Prostate gland (tissue), 2 donors: ENCODE measurements at regions not wholly inside any gene's neighbourhood (a gene's known extent, or its start where the extent isn't known, plus 50 kb on each side); places are given as distances from the start of the nearest gene placed in this dataset.

ENCODE experiments used
- CTCF ChIP-seq, 4 experiments: fragments of 200-600 bp in 2 of 4; fragments of 450-650 bp in 2 of 4; sonication (generic) in 2 of 4; IDR thresholded peaks; 1 replicate in 3 of 4; 2 replicates in 1 of 4; pipeline ENCODE4 v1.5.1; 2016 to 2019; ENCODE audit warnings: antibody characterized with exemption in 4 of 4, mild to moderate bottlenecking in 2 of 4, moderate library complexity in 2 of 4
- POLR2A ChIP-seq: fragments of 450-650 bp; IDR thresholded peaks from one replicate; pipeline ENCODE4 v1.6.1; 2016; ENCODE audit warnings: antibody characterized with exemption, mild to moderate bottlenecking

GRCh38 chr1:227422581-227422980, 104.3 kb upstream of the CDC42BPA start:
- TF ChIP-seq POLR2A (no peak), CTCF (IDR thresholded peaks at IDR 0.05) (no peak)
